ENCODE measurements at regions not wholly inside any gene's neighbourhood (a gene's known extent, or its start where the extent isn't known, plus 50 kb on each side); places are given as distances from the start of the nearest gene placed in this dataset.

DNA sequence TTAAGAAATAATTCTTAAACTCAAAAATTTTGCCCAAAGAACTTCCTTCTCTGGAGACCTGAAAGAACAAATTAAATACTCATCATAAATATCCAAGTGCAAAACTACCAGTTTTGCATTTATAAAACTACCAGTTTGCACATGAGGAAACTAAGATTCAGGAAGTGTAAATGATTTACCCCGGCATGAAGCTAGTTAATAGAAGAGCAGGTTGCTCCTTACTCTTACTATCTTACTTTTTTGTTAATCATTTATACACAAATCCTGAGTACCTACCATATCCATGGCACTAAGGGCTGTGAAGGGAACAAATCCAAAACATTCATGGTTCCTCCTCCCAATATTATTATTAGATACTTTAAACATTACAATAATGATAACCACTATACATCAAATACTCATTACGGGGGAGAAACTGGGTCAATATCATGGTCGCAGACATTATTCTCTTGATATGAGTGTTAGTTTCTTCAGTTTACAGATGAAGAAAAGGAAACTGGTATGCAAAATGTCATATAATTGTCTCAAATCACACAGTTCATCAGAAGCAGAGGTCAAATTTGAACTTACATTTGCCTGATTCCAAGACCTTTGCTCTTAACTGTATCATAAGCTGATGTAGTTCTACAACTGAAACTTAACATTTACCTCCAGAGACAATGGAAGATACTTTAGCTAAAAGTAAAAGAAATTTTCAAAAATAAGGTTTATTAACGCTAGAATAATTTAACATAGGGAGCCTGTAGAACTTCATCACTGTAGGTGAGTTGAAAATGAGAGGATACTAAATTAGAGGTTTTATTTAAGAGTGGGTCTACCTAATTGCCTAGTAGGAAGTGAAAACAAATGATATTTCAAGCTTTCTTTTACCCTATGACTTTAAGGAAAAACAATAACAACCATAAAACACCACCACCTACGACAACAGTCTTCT lies 74.5 kb downstream of the FAM76B start (continued):
- TF ChIP-seq, protein P1, sequence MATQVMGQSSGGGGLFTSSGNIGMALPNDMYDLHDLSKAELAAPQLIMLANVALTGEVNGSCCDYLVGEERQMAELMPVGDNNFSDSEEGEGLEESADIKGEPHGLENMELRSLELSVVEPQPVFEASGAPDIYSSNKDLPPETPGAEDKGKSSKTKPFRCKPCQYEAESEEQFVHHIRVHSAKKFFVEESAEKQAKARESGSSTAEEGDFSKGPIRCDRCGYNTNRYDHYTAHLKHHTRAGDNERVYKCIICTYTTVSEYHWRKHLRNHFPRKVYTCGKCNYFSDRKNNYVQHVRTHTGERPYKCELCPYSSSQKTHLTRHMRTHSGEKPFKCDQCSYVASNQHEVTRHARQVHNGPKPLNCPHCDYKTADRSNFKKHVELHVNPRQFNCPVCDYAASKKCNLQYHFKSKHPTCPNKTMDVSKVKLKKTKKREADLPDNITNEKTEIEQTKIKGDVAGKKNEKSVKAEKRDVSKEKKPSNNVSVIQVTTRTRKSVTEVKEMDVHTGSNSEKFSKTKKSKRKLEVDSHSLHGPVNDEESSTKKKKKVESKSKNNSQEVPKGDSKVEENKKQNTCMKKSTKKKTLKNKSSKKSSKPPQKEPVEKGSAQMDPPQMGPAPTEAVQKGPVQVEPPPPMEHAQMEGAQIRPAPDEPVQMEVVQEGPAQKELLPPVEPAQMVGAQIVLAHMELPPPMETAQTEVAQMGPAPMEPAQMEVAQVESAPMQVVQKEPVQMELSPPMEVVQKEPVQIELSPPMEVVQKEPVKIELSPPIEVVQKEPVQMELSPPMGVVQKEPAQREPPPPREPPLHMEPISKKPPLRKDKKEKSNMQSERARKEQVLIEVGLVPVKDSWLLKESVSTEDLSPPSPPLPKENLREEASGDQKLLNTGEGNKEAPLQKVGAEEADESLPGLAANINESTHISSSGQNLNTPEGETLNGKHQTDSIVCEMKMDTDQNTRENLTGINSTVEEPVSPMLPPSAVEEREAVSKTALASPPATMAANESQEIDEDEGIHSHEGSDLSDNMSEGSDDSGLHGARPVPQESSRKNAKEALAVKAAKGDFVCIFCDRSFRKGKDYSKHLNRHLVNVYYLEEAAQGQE (IDR thresholded peaks at IDR 0.05; ENCODE audit: low read depth, low read length) = no peak
- TF ChIP-seq RFX5 (IDR thresholded peaks at IDR 0.05; ENCODE audit: low read length) = no peak

- CTCF ChIA-PET = interaction anchor here (3.4 kb wide), 1 partner anchor 8 kb away, joined by 23 read pairs; no protein-coding TSS in a partner anchor
- WGBS (ENCODE audit: low lambda C conversion rate) = 26% methylated on average over 3 of the region's 3 CpGs
- no peaks in the 10 kb centered on the region for H3K36me3 ChIP-seq (replicated peaks in 1 of 2; ENCODE audit: control insufficient read depth in 1 of 2, insufficient read depth in 2 of 2, low read length in 1 of 2)
These were observed 76.2 kb downstream of the FAM76B start for GRCh38 chr11:95713428-95713827.

More at GRCh38 chr11:95713428-95713827, 76.2 kb downstream of the FAM76B start:
- no peaks in the 10 kb centered on the region for H3K4me1 ChIP-seq (ENCODE audit: control insufficient read depth in 1 of 2, insufficient read depth in 2 of 2, low read depth in 1 of 2, low read length in 1 of 2)
- POLR2A ChIA-PET = no interaction called here
- H3K4me3 ChIP-seq (ENCODE audit: low read depth in 2 of 2, low read length in 1 of 2) = no peak overlapping the region
- no peak overlapping the region for H3K27ac ChIP-seq (ENCODE audit: low read depth in 2 of 2, low read length in 1 of 2)
- no peaks in the 10 kb centered on the region for H3K9me2 ChIP-seq
- H4K20me1 ChIP-seq (ENCODE audit: insufficient read depth) = no peaks in the 10 kb centered on the region
- H3K79me2 ChIP-seq (ENCODE audit: insufficient read depth) = 0 out of 2 replicates have a peak, but pooled peaks cover 3% of the 10 kb centered on the region
- TF ChIP-seq SMC3 (IDR thresholded peaks at IDR 0.05; ENCODE audit: low read depth, low read length) (no peak), MXI1 (IDR thresholded peaks at IDR 0.05; ENCODE audit: low read depth, low read length) (no peak), IRF3 (IDR thresholded peaks at IDR 0.05; ENCODE audit: low read depth, low read length) (no peak), RXRA (IDR thresholded peaks at IDR 0.05; ENCODE audit: borderline replicate concordance, low read depth) (no peak), GABPA (IDR thresholded peaks at IDR 0.05; ENCODE audit: low read depth) (no peak), USF1 (IDR thresholded peaks at IDR 0.05; ENCODE audit: borderline replicate concordance, low read depth) (no peak), POLR2AphosphoS5 (IDR thresholded peaks at IDR 0.05; ENCODE audit: low read depth, low read length) (no peak), EZH2phosphoT487 (IDR thresholded peaks at IDR 0.05; ENCODE audit: borderline replicate concordance, low read depth) (no peak), NRF1 (IDR thresholded peaks at IDR 0.05; ENCODE audit: low read depth, low read length) (no peak), TCF12 (IDR thresholded peaks at IDR 0.05) (no peak), TAF1 (IDR thresholded peaks at IDR 0.05; ENCODE audit: borderline replicate concordance, low read depth, low read length) (no peak), GATA2 (CRISPR knock-in tag; IDR thresholded peaks at IDR 0.05) (no peak)
- TF ChIP-seq, protein P2, sequence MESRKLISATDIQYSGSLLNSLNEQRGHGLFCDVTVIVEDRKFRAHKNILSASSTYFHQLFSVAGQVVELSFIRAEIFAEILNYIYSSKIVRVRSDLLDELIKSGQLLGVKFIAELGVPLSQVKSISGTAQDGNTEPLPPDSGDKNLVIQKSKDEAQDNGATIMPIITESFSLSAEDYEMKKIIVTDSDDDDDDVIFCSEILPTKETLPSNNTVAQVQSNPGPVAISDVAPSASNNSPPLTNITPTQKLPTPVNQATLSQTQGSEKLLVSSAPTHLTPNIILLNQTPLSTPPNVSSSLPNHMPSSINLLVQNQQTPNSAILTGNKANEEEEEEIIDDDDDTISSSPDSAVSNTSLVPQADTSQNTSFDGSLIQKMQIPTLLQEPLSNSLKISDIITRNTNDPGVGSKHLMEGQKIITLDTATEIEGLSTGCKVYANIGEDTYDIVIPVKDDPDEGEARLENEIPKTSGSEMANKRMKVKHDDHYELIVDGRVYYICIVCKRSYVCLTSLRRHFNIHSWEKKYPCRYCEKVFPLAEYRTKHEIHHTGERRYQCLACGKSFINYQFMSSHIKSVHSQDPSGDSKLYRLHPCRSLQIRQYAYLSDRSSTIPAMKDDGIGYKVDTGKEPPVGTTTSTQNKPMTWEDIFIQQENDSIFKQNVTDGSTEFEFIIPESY (IDR thresholded peaks at IDR 0.05; ENCODE audit: borderline replicate concordance, low read depth) = no peak
- TF ChIP-seq, protein P1 (IDR thresholded peaks at IDR 0.05; ENCODE audit: low read depth, low read length) = no peak
- TF ChIP-seq, protein P3, sequence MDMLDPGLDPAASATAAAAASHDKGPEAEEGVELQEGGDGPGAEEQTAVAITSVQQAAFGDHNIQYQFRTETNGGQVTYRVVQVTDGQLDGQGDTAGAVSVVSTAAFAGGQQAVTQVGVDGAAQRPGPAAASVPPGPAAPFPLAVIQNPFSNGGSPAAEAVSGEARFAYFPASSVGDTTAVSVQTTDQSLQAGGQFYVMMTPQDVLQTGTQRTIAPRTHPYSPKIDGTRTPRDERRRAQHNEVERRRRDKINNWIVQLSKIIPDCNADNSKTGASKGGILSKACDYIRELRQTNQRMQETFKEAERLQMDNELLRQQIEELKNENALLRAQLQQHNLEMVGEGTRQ (IDR thresholded peaks at IDR 0.05; ENCODE audit: borderline replicate concordance, low read depth, low read length) = no peak
- no peak overlapping the region for H3K4me2 ChIP-seq
- no peak overlapping the region for H2AFZ ChIP-seq (ENCODE audit: low read depth)
- DNase-seq = no peak
- H3K27me3 ChIP-seq (ENCODE audit: insufficient read depth) = no peaks in the 10 kb centered on the region
- H3K9ac ChIP-seq = no peak overlapping the region
- H3F3A ChIP-seq (replicated peaks; ENCODE audit: insufficient read depth) = no peaks in the 10 kb centered on the region
- no peaks in the 10 kb centered on the region for H3K9me3 ChIP-seq
